ENCODE measurements at regions not wholly inside any gene's neighbourhood (a gene's known extent, or its start where the extent isn't known, plus 50 kb on each side); places are given as distances from the start of the nearest gene placed in this dataset.
"Not testable (repeated sequence)": the region's sequence is repeated elsewhere in the genome, so short reads cannot be mapped to it uniquely, and the experiment has no call there.

DNA sequence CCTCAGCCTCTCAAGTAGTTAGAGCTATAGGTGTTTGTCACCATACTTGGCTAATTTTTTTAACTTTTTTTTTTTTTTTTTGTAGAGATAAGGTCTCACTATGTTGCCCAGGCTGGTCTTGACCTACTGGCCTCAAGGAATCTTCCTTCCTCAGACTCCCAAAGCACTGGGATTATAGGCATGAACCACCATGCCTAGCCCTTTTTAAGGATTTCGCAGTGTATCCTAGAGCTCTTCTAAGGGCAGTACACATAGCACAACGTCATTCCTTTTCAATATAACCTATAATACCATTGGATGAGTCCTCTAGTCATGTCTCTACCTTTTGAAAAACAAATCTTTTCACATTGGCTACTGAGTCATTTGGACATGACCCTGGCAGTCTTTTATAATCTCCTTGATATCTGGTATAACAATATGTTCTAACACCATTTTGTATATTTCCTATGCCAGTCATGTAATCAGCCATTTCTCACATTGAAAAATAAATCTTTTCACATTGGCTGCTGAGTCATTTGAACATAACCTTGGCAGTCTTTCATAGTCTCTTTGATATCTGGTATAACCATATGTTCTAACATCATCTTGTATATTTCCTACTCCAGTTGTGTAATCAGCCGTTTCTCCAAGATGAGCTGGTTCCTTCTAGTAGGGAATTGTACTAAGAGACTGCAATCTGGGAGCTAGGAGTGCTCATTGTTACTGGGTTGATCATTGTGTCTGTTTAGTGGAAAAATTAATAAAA is 944.7 kb downstream of the MCTP2 start:
- Mint-ChIP-seq H3K4me1 (ENCODE audit: low read depth) (no peaks in the 10 kb centered on the region), H3K36me3 (ENCODE audit: low read depth) (no peaks in the 10 kb centered on the region), H3K9me3 (peaks cover 16% of the 10 kb centered on the region), H3K4me3 (no peak overlapping the region), H3K27ac (no peak overlapping the region), H3K27me3 (ENCODE audit: low read depth) (no peaks in the 10 kb centered on the region)
- DNase-seq (ENCODE audit: low spot score), result no peak

- DNase-seq (ENCODE audit: low spot score), result no peak
- Mint-ChIP-seq H3K9me3 (peaks cover 16% of the 10 kb centered on the region), H3K4me3 (no peak overlapping the region), H3K36me3 (ENCODE audit: low read depth) (no peaks in the 10 kb centered on the region), H3K4me1 (ENCODE audit: low read depth) (no peaks in the 10 kb centered on the region), H3K27me3 (ENCODE audit: low read depth) (no peaks in the 10 kb centered on the region), H3K27ac (no peak overlapping the region)
Observed at GRCh38 chr15:95176794-95177577, 945.6 kb downstream of the MCTP2 start.

- H3K36me3 Mint-ChIP-seq (ENCODE audit: low read depth), result no peaks in the 10 kb centered on the region
- H3K4me3 Mint-ChIP-seq, result no peak overlapping the region
- DNase-seq (ENCODE audit: low spot score), result no peak
- H3K9me3 Mint-ChIP-seq, result peaks cover 17% of the 10 kb centered on the region
- no peak overlapping the region for H3K27ac Mint-ChIP-seq
- no peaks in the 10 kb centered on the region for H3K27me3 Mint-ChIP-seq (ENCODE audit: low read depth)
- H3K4me1 Mint-ChIP-seq (ENCODE audit: low read depth), result no peaks in the 10 kb centered on the region
Observed at GRCh38 chr15:95180530-95180929, 949.2 kb downstream of the MCTP2 start.

DNA sequence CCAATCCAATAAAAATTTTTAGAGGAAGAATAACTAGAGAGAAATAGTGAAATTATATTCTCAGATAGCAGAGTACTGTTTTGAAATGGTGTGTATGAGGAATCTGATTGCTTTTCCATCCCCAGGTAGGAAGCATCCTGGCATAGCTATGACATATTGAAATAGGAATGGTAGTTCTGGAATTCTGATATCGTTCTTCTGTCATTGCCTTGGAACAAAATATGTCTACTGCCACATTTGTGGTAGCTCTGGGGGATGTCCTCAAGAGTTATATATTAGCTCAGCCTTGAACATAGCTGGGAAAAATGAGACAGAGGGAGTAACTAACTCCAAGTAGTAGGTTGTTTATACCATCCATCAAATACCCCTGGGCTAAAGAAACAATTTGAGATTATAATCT is 950.7 kb downstream of the MCTP2 start:
- H3K27ac Mint-ChIP-seq, result no peak overlapping the region
- H3K36me3 Mint-ChIP-seq (ENCODE audit: low read depth), result no peaks in the 10 kb centered on the region
- no peak for DNase-seq (ENCODE audit: low spot score)
- H3K4me1 Mint-ChIP-seq (ENCODE audit: low read depth), result no peaks in the 10 kb centered on the region
- H3K27me3 Mint-ChIP-seq (ENCODE audit: low read depth), result no peaks in the 10 kb centered on the region
- H3K9me3 Mint-ChIP-seq, result peaks cover 17% of the 10 kb centered on the region
- H3K4me3 Mint-ChIP-seq, result no peak overlapping the region

DNA sequence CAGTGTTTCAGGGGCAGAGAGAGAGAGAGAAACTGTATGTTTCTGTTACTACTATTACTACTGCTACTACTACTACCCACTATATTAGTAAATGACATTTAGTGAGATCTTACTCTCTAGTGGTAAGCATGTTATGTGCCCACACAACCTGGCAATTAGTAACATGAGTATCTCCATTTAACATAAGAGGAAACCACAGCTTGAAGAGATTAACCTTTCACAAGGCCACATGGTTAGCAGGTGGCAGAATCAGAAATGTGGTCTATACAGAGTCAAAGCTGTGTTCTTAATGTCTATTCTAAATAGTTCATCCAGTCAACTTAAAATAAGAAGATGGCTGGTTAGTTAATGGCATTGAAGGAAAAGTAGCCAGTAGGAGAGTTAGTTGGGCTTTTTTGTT is 961.6 kb downstream of the MCTP2 start:
- Mint-ChIP-seq H3K36me3 (ENCODE audit: low read depth) (no peaks in the 10 kb centered on the region), H3K4me3 (no peak overlapping the region), H3K27ac (no peak overlapping the region), H3K9me3 (no peaks in the 10 kb centered on the region), H3K4me1 (ENCODE audit: low read depth) (no peaks in the 10 kb centered on the region), H3K27me3 (ENCODE audit: low read depth) (no peaks in the 10 kb centered on the region)
- DNase-seq (ENCODE audit: low spot score), result no peak

- H3K36me3 Mint-ChIP-seq (ENCODE audit: low read depth), result no peaks in the 10 kb centered on the region
- no peak overlapping the region for H3K27ac Mint-ChIP-seq
- no peak for DNase-seq (ENCODE audit: low spot score)
- H3K27me3 Mint-ChIP-seq (ENCODE audit: low read depth), result no peaks in the 10 kb centered on the region
- no peak overlapping the region for H3K4me3 Mint-ChIP-seq
- no peaks in the 10 kb centered on the region for H3K4me1 Mint-ChIP-seq (ENCODE audit: low read depth)
- no peaks in the 10 kb centered on the region for H3K9me3 Mint-ChIP-seq
Observed at GRCh38 chr15:95194746-95195145, 963.4 kb downstream of the MCTP2 start.

DNA sequence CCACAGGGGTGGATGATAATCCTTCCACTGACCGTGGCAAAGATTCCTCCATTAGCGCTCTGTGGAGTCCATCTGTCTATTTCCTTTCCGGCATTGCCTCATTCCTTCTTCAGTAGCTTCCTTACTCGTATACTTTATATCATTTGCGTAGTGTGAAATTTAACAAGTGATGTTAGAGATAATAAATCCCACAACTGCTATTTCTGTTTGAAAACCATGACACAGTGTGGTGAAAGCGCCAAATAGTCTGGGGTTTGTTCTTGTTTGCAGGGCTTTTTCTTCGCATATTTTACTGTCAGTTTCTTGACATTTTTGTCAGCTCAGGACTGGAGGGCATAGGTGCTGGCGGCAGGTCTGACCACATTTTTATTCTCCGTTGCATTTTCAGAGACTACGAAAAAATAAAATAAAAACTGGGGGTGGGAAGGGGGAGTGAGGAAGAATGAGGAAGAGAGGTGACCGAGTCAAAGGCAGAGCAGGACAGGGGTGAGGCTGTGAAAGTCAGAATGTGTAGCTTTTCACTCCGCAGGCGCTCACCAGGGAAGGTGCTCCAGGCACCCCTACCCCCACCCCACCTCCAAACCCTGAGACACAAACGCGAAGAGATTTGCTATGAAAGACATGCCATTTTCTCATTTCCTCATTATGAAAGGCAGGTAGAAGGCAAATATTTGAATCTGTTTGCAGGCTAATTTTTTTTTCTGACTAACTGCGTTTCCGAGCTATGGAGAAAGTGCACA is 965.0 kb downstream of the MCTP2 start:
- Mint-ChIP-seq H3K4me3 (no peak overlapping the region), H3K27ac (no peak overlapping the region), H3K4me1 (ENCODE audit: low read depth) (no peaks in the 10 kb centered on the region), H3K27me3 (ENCODE audit: low read depth) (no peaks in the 10 kb centered on the region), H3K9me3 (no peaks in the 10 kb centered on the region), H3K36me3 (ENCODE audit: low read depth) (no peaks in the 10 kb centered on the region)
- DNase-seq (ENCODE audit: low spot score), result no peak

DNA sequence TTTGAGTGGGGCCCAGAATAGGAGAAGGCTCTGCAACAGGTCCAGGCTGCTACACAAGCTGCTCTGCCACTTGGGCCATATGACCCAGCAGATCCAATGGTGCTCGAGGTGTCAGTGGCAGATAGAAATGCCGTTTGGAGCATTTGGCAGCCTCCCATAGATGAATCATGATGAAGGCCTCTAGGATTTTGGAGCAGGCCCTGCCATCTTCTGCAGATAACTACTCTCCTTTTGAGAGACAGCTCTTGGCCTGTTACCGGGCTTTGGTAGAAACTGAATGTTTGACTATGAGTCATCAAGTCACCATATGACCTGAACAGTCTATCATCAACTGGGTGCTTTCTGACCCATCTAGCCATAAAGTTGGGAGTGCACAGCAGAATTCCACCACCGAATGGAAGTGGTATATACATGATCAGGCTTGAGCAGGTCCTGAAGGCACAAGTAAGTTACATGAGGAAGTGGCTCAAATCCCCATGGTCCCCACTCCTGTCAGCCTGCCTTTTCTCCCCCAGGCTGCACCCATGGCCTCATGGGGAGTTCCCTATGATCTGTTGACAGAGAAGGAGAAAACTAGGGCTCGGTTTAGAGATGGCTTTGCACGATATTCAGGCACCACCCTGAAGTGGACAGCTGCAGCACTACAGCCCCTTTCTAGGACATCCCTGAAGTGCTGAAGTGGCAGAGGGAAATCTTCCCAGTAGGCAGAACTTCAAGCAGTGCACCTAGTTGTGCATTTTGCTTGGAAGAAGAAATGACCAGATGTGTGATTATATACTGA is 971.4 kb downstream of the MCTP2 start:
- Mint-ChIP-seq H3K27ac (no peak overlapping the region), H3K27me3 (ENCODE audit: low read depth) (no peaks in the 10 kb centered on the region), H3K4me3 (no peak overlapping the region), H3K4me1 (ENCODE audit: low read depth) (no peaks in the 10 kb centered on the region), H3K36me3 (ENCODE audit: low read depth) (no peaks in the 10 kb centered on the region), H3K9me3 (peaks cover 20% of the 10 kb centered on the region)
- no peak for DNase-seq (ENCODE audit: low spot score)

DNA sequence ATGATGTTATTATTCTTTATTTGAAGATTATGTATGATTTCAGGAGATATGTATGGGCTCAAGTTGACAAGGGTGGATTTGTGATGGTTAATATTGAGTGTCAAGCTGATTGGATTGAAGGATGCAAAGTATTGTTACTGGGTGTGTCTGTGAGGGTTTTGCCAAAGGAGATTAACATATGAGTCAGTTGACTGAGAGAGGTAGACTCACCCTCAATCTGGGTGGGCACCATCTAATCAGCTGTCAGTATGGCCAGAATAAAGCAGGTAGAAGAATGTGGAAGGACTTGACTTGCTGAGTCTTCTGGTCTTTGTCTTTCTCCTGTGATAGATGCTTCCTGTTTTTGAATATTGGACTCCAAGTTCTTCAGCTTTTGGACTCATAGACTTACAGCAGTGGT is 973.7 kb downstream of the MCTP2 start:
- Mint-ChIP-seq H3K4me3 (no peak overlapping the region), H3K9me3 (peaks cover 29% of the 10 kb centered on the region), H3K27ac (no peak overlapping the region), H3K4me1 (ENCODE audit: low read depth) (no peaks in the 10 kb centered on the region), H3K36me3 (ENCODE audit: low read depth) (no peaks in the 10 kb centered on the region), H3K27me3 (ENCODE audit: low read depth) (no peaks in the 10 kb centered on the region)
- no peak for DNase-seq (ENCODE audit: low spot score)

DNA sequence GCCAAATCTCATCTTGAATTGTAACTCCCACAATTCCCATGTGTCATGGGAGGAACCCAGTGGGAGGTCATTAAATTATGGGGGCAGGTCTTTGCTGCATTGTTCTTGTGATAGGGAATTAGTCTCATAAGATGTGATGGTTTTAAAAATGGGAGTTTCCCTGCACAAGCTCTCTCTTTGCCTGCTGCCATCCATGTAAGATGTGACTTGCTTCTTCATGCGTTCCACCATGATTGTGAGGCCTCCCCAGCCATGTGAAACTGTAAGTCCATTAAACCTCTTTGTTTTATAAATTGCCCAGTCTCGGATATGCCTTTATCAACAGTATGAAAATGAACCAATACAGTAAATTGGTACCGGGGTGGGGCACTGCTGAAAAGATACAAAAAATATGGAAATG is 974.5 kb downstream of the MCTP2 start:
- H3K36me3 Mint-ChIP-seq (ENCODE audit: low read depth); H3K27ac Mint-ChIP-seq; DNase-seq (ENCODE audit: low spot score); H3K27me3 Mint-ChIP-seq (ENCODE audit: low read depth); H3K4me1 Mint-ChIP-seq (ENCODE audit: low read depth); H3K4me3 Mint-ChIP-seq: not testable (repeated sequence)
- peaks cover 29% of the 10 kb centered on the region for H3K9me3 Mint-ChIP-seq

DNA sequence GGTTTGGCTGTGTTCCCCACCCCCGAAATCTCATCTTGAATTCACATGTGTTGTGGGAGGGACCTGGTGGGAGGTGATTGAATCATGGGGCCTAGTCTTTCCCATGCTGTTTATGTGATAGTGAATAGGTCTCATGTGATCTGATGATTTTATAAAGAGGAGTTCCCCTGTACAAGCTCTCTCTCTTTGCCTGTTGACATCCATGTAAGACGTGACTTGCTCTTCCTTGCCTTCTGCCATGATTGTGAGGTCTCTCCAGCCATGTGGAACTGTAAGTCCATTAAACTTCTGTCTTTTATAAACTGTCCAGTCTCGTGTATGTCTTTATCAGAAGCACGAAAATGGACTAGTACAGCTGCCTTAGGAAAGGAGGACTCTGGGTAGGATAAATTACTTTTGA is 976.7 kb downstream of the MCTP2 start:
- H3K4me3 Mint-ChIP-seq, result no peak overlapping the region
- peaks cover 21% of the 10 kb centered on the region for H3K9me3 Mint-ChIP-seq
- no peaks in the 10 kb centered on the region for H3K36me3 Mint-ChIP-seq (ENCODE audit: low read depth)
- no peak for DNase-seq (ENCODE audit: low spot score)
- no peaks in the 10 kb centered on the region for H3K4me1 Mint-ChIP-seq (ENCODE audit: low read depth)
- no peaks in the 10 kb centered on the region for H3K27me3 Mint-ChIP-seq (ENCODE audit: low read depth)
- no peak overlapping the region for H3K27ac Mint-ChIP-seq

DNA sequence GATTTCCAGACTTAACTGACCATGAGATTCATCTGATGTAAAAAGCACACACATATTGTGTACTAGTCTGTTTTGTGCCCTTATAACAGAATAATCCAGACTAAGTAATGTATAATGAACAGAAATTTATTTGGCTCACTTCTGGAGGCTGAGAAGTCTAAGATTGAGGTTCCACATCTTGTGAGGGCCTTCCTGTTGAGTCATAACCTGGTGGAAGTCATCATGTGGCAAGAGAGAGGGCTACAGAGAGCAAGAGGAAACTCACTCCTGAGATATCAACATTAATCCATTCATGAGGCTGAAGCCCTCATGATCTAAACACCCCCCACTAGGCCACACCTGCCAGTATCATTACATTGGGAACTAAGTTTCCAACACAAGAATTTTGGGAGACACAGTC is 977.6 kb downstream of the MCTP2 start:
- H3K9me3 Mint-ChIP-seq, result peaks cover 18% of the 10 kb centered on the region
- H3K4me1 Mint-ChIP-seq (ENCODE audit: low read depth), result no peaks in the 10 kb centered on the region
- H3K27me3 Mint-ChIP-seq (ENCODE audit: low read depth), result no peaks in the 10 kb centered on the region
- no peak for DNase-seq (ENCODE audit: low spot score)
- no peak overlapping the region for H3K27ac Mint-ChIP-seq
- H3K4me3 Mint-ChIP-seq, result no peak overlapping the region
- H3K36me3 Mint-ChIP-seq (ENCODE audit: low read depth), result no peaks in the 10 kb centered on the region

DNA sequence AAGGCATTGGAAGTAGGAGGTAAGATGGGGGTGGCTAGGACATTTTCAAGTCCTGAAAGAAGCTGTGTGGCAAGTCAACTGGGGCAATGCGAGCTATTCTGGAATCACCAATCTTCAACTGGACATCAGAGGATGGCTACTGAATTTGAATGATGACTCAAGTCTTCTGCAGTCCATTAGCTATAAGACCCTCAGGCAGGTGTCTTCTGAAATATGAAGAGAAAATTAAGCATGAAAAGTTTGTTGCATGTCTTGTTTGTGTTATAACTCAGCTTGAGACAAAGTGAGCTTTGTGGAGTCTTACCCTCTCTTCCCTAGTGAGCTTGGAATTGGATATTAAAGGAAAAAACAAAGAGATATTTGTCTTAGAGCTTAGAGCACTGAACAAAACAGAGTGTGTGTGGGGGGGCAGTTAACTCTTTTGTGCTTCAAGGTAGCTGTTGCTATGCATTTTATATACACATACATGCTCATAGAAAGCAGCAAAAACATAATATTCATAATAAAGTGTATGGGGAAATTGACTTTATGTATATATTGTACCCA is 979.1 kb downstream of the MCTP2 start:
- no peak overlapping the region for H3K27ac Mint-ChIP-seq
- DNase-seq (ENCODE audit: low spot score), result no peak
- H3K27me3 Mint-ChIP-seq (ENCODE audit: low read depth), result no peaks in the 10 kb centered on the region
- no peak overlapping the region for H3K4me3 Mint-ChIP-seq
- H3K9me3 Mint-ChIP-seq, result peaks cover 18% of the 10 kb centered on the region
- no peaks in the 10 kb centered on the region for H3K36me3 Mint-ChIP-seq (ENCODE audit: low read depth)
- H3K4me1 Mint-ChIP-seq (ENCODE audit: low read depth), result no peaks in the 10 kb centered on the region
